ENCODE measurements at regions not wholly inside any gene's neighbourhood (a gene's known extent, or its start where the extent isn't known, plus 50 kb on each side); places are given as distances from the start of the nearest gene placed in this dataset.
"Not testable (repeated sequence)": the region's sequence is repeated elsewhere in the genome, so short reads cannot be mapped to it uniquely, and the experiment has no call there.

DNA sequence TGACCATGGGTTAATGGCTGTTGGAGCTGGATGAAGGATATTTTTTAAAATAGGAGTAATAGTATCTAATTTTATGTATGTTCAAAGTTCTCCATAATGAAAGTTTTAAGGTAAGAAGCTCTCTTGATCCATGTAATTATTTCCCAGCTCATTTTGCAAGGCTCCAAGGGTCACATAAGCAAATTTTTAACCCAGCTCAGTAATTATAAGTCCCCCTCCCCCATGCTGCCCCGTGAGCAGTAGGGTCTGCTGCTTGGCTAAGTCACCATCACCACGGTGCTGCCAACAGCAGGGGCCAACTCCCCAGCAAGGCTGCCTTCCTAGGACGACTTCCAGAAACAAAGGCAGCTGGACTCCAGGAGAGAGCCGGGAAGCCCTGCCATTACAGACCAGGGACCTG, 340.0 kb downstream of the FBXW7 start:
- peak; percentile 27 for DNase-seq (ENCODE audit: low read depth)

DNA sequence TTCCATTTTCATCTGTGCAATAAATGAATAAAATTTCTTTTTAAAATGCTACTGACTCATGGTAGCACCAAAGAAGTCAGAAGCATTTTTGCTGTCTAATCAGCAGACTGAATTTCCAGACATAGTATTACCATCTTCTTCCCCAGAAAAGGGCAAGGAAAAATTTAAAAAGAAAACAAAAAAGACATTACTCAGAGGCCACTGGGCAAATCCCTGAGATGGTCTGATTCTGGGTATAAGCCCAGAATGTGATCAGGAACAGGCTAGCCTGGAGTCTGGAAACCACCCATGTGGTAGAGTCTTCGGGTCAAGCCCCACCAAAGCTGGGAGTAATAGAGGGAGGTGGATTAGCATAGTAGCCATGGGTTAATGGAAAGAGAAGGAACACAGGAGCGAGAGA, 342.8 kb downstream of the FBXW7 start:
- DNase-seq (ENCODE audit: low read depth): no peak

DNA sequence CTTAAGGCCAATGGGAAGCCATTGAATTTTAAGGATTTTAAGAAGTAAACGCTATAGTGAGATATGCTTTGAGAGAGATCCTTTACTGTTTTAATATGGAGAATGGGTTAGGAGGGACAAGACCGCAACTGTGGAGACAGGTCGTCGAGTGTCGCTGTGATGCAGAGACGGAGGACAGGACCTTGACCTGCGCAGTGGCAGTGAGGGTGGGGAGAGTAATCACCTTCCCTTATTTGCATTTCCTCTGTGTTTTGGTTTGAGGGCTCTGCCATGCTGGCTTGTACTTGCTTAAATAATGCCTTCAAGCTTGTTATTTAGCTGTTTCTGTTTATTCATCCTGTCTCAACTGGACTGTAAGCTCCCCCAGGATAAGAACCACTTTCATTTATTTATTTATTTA, 345.0 kb downstream of the FBXW7 start:
- no peak for DNase-seq (ENCODE audit: low read depth)

DNA sequence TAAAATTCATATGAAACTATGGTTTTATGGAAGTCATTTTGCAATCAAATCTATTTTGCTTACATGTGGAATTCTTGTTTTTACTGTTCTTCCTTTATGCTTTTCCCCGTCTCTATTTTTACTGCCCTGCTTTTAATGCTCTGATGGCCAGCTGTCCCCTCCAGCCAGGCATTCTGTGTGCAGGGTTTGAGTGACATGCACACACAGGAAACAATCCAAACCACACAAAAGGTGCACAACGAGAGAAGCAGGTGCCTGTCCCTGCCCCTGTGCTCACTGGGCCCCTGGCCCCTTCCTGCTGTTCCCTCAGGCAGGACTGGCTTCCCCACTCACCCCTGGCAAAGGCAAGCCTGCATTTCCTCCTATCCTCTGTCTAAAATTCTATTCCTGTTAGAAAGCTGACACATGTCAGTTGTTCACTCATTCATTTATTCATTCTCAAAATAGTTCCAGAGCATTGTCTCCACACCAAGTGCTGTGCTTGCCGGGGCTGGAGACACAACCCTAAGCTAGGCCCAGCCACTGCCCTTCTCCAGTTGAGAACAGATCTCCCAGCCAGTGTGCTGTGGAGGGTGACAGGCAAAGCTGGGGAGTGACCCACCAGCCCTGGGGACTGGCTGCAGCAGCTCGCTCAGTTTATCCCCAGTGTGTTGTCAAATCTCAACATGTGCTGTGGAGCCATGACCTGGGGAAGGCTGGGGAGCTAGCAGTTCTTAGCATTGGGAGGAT, 346.3 kb downstream of the FBXW7 start:
- no peak for DNase-seq (ENCODE audit: low read depth)

DNA sequence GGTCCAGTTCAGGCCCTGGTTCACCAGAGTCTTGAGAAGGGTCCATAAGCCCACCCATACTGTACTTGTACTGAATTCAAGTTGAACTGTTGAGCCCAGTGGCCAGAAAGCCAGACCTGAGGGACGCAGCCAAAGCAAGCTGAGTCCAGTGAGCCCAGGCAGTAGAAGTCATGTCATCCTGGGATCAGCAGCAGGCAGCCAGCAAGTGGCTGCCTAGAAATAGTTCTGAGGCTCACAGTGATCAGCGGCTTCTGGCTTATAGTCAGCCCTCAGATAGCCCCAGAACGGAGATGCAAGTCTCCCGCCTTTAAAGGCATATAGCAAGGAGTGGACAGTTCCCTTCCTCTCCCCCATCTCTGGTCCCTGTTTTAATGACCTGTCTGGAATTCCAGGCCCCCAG, 347.1 kb downstream of the FBXW7 start:
- no peak for DNase-seq (ENCODE audit: low read depth)

DNA sequence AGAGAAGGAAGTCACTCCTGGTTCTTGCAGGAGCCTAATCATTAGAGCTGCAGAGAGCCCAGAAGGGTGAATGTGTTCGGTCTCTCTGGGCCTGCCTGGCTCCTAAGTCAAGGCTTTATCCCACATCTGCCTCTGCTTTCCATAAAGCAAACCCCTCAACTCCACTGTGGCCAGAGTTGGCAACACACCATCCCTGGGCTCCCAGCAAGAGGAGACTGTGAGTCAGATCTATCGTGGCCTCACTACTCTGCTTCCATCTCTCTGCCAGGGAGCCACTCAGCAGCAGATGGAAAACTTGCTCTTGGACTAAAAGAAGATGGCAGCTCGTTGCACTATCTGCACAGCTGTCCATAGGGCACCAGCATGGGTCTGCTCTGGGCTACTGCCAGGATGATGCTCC, 348.2 kb downstream of the FBXW7 start:
- DNase-seq (ENCODE audit: low read depth): no peak

DNA sequence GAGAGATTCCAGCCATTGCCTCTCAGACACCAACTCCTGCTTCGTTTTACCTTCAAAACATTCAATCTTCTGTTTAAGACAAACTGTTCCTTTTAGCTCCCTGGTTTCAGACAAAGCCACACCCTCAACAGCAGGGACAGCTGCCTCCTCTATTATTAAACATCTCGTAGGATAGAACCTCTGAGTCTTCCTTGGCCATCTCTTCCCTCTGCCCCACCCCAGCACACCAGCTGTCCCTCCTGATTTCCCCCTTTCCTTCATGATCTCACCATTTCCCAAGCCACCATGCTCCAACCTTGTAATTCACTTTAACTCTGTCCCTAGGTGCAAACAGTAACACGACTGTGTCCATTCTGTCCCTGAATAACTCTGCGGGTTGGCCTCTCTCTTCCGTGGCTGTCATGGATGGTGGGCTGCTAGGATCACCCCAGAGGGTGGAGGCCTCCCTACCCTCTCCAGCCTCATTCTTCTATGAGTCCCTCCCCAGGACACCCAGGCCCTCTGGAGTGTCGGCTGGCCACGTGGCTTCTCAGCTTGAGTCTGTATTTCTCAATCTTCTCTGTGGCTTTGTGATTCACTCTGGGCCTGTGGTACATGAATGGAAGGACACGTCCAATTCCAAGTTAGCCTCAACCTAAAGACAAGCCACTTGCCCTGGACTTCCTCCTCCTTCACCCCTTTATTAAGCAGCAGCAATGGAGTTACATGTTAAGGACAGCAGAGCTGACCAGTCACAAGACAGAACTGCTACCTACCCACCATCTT, 349.9 kb downstream of the FBXW7 start:
- peak; percentile 11 for DNase-seq (ENCODE audit: low read depth)

DNA sequence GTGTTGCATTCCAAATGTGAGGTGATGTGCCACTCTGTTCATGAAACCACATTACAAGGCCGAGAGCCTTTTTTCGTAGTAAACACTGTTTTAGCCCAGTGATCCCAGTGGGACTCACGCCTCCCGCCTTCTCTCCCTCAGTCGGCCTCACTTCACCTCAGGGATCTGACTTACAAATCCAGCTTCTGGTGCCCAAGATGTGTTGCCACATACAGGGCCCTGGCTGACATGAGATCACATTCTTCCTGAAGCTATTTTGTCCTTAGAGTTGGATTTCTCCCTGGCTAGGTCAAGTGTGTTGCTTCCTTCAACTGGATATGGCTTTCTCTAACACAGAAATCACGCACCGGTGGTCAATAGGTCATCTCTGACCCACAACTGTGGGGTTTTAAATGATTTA, 354.7 kb downstream of the FBXW7 start:
- DNase-seq (ENCODE audit: low read depth): no peak

DNA sequence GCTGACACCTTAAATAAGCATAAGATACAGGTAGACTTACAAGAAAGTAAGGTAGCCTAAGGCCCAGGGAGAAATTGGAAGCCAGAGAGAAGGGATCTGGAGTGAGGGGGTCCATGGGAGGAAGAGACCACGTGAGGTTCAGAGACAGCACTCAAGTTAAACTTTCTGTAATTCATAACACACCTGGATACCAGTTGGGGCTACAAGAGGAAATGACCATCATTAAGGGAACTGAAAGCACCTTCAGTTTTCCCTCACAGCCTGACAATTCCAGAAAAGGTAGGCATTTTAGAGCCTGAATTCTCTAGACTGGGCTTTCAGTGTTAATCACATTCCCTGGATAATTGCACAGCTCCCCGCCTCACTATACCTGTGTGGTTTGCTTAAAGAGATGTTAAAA, 355.5 kb downstream of the FBXW7 start:
- DNase-seq (ENCODE audit: low read depth): no peak

DNA sequence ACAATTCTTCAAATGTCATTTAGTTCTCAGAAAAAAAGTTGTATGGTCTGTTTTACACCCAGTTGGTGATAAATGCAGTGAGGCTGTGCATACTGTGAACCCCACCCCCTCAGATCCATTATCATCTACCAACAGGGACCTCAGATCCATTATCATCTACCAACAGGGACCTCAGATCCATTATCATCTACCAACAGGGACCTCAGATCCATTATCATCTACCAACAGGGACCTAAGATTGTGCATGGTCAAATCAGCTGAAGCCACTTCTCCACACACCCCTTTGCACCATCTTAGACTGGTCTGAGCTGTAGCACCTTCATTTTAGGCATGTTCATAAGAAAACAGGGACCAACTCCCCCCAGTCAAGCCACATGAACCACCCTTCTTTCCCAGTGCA, 358.4 kb downstream of the FBXW7 start:
- DNase-seq (ENCODE audit: low read depth): not testable (repeated sequence)

DNA sequence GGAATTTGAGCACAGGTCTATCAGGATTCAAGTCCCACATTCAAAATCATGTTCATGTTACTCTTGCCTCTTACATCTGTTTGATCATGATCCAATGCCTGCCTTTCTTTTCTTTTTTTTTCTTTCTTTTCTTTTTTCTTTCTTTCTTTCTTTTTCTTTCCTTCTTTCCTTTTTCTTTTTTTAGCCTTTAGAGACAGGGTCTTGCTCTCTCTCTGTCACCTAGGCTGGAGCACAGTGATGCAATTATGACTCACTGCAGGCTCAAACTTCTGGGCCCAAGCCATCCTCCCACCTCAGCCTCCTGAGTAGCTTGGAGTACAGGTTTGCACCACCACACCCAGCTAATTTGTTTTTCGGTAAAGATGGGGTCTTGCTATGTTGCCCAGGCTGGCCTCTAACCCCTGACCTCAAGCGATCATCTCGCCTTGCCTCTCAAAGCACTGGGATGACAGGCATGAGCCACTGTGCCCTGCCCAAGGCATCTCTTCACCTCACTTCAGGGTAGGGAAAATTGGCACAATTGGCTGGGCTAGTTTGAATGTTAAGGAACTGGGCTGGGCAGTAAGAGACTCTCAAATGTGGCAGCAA, 359.2 kb downstream of the FBXW7 start:
- DNase-seq (ENCODE audit: low read depth): no peak

DNA sequence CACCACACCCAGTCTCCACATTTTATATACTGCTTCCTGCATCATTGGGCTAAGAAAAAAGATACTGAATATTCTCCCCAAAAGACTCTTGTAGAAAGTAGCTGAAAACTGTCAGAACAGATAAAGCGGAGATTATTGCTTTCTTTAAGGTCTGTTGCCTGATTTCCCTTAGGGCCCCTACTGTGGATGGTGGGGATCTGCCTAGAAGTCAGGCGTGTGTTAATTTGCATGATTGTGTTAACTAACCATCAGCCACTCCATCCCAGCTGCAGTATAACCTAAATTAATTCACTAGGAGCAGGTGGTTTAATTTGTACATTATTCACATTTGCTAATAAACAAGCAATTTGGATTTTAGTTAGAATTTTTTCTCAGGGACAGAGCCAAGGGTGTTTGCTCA, 360.3 kb downstream of the FBXW7 start:
- DNase-seq (ENCODE audit: low read depth): no peak

DNA sequence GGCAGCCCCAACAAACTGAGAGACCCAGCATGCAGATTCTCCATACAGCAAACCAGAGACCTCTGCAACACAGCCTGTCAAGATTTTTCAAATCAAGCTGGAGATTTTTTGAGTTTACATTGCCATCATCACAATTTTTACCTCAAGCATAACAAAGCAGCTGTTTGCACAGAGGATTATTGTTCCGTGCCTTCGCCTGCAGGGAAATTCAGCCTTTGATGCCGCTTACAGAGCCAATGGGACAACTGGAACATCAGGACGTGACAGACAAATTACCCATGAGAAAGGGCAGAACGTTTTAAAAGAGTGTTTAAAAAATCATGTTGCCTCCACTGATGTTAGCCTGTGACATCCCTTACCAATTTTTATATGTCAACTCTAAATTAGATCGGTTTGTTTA, 363.7 kb downstream of the FBXW7 start:
- DNase-seq (ENCODE audit: low read depth): no peak

DNA sequence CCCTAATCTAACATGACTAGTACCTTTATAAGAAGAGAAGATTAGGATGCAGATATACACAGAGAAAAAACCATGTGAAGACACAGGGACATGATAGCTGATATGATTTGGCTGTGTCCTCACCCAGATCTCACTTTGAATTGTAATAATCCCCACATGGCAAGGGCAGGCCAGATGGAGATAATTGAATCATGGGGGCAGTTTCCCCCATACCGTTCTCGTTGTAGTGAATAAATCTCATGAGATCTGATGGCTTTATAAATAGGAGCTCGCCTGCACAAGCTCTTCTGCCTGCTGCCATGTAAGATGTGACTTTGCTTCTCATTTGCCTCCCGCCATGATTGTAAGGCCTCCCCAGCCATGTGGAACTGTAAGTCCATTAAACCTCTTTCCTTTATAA, 364.3 kb downstream of the FBXW7 start:
- DNase-seq (ENCODE audit: low read depth): no peak

DNA sequence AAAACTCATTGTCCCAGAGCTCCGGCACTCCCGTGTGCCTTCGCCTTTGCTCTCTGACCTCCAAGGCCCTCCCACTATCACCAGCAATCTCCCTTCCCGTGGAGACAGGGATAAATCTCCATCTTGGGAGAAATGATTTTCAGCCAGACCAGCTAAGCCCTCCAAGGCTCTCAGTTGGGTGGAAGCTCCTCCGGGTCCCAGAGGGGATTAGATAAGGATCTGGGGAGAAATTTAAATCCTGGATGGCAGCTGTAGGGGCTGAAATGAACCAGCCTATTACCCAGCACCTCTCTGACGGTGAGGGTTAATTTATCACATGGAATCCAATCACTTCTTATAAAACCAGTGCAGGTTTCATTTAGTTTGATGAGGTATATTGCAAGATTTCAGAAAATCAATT, 366.2 kb downstream of the FBXW7 start:
- DNase-seq (ENCODE audit: low read depth): no peak

DNA sequence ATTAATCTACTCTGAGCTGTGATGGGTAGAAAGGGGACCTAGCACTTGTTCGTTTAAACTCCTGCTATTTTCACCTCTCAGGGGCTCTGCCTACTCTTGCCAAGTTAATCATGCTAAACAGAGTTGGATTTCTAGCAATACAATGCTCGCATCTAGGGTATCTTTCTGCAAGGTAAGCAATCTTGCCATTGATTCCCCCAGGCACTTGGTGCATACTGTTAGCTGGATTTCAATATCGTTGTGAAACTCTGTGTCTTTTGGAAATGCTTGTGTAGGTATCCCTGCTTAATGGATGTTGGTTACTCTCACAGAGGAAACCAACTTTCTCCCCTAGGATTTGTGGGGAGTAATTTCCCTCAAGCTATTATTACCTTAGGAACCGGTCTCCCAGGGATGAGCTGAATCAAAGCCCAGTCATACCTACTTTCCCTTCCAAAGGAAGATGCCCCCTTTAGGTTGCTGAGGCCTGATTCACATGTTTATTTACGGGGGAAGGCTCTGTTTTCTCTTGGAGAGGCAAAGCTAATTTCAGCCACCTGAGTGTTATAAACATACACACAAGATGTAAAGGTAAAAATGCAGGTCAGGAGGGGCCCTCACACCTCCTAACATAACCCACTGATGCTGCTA, 366.8 kb downstream of the FBXW7 start:
- no peak for DNase-seq (ENCODE audit: low read depth)

DNA sequence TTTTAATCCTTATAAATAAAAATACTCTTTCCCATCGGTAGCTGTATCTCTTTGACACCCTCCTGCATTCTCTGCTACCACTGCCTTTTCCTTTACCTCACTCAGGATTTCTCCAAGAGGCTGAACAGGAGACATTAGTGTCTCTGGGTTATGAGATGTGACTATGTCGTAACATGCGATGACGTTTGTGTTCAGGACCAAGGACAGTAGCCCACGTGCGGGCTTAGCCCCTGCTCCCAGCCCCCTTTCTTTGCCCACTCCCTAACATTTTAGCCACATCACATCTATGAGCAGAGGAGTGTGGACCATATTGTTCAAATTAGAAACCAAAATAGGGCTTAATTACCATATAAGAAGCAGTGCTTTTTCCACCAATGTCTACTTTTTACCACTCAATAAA, 369.3 kb downstream of the FBXW7 start:
- no peak for DNase-seq (ENCODE audit: low read depth)

DNA sequence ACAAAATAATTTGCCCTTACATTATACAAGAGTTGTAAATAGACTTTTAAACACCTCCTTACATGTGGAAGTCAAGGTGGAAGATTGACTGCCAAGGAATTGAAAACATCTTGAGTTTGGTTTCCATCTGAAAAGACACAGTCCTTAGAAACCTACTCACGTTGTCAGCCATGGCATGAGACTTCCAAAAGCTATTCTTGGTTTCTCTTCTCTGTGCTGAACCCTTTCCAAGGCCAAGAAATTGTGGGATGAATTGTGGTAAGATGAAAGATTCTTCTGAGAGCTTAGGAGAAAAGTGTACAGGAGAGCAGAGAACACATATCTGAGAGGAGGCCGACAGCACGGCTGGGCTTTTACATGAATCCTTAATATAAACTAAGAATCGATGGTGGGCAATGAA, 370.0 kb downstream of the FBXW7 start:
- no peak for DNase-seq (ENCODE audit: low read depth)

DNA sequence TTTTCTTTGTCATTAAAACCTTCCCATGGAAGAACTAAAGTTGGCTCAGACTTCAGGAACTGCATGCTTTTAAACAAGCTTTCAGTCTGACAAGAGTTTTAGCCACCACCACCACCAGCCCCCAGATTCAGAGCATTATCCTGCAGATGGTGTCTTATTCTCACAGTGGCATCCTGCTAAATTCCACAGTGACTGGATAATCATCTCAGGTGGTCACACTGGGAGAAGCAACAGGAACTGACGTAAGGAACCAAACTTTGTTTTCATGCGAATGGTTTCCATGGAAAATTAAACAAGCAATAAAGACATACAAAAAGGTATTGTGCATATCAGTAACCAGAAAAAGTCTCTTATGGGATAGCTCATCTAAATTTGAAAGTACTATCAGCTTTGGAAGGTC, 370.7 kb downstream of the FBXW7 start:
- peak; percentile 27 for DNase-seq (ENCODE audit: low read depth)

DNA sequence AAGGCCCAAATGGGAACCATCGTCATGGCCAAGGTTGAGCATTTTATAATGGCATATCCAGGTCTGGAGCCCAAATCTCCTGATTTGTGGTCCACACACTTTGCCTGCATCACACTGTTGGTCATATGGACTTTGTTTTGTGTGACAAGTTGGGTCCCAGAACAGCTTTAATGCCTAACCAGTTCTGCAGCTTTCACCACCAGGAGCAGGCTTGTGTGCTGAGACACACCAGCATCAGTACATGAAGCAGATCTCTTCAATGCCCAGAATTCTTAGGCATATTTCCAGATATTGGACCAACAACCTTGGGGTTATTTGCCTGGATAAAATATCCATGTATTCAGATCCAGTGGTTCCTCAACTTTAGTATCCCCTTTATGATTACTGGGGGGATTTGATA, 371.3 kb downstream of the FBXW7 start:
- no peak for DNase-seq (ENCODE audit: low read depth)

DNA sequence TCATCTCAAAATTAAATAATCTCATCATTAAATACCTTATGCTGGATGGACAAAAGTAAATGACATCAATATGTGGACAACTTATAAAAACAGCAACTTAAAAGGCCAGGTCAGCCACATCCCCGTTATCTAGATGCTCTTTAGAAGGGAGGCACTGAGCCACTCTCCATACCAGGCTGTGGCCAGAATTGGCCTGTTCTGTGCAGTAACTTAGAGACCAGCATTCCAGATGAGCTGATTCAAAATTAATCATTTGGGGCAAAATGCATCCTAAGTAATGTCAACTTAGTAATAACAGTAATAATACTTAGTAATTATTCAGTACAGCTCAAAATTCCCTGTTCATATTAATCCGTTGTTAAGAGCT, 373.6 kb downstream of the FBXW7 start:
- no peak for DNase-seq (ENCODE audit: low read depth)

DNA sequence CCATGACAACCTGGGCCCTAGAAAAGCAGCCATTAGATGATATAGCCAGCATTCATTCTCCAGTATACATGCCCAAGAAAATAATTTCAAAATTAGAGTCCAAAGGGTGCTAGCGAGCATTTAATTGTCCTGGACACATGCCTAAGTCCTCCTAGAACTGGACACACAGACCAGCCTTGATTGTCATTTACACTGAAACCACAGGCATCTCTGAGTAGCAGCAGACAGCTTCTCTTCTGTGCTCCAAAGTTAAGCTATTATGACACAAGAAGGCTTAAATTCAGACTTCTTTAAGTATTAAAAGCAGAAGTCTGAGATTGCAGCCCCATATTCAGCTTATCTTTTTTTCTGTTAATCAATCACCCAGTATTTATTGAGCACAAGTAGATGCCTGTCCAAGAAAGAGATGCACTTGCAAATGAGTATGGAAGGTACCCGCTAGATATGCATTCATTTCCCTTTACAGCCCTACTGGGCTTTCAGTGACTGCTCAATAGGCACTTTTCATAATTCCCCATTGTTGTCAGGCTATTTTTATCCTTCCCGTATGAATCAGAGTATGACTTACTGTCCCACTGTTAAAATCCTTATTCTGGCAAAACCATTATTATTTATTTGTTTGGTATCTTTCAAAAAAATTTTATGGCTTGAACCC, 374.1 kb downstream of the FBXW7 start:
- DNase-seq (ENCODE audit: low read depth): no peak
